Epithelial cell of esophagus (primary cell): ENCODE measurements at regions not wholly inside any gene's neighbourhood (a gene's known extent, or its start where the extent isn't known, plus 50 kb on each side); places are given as distances from the start of the nearest gene placed in this dataset.

Experiments used
- DNase-seq: peaks from one replicate; pipeline ENCODE4 v3.0.0; 2010; ENCODE audit warnings: low read depth
- H3K4me3 ChIP-seq: 2 replicates; pipeline ENCODE4 v1.5.1; 2011; ENCODE audit warnings: mild to moderate bottlenecking, low read length, control low read depth
- TF ChIP-seq, protein P1 (sequence below): IDR thresholded peaks from 2 replicates; pipeline ENCODE4 v1.5.1; 2011; ENCODE audit warnings: low read depth, mild to moderate bottlenecking, low read length, control low read depth, inconsistent platforms; ENCODE audit not compliant: insufficient read depth; ENCODE audit errors: missing control alignments

DNA sequence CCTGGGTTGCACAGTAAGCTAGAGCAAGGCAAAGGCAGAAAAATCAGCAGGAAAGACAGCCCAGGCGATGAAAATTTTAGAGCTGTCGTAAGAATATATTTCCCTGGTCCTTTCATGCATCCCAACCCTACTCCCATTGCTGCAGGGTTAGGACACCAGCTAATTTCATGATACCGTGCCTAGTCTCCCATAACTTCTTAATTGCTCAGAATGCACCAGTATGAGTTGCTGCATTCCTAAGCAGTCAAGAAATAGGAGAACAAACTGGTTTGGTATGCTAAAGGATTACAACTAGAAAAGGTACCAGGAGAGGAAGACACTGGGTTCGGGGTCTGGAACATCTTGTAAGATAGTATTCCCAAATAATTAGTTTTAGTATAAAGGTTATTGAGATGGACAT lies 269.4 kb upstream of the NRXN1 start:
- TF ChIP-seq, protein P1, sequence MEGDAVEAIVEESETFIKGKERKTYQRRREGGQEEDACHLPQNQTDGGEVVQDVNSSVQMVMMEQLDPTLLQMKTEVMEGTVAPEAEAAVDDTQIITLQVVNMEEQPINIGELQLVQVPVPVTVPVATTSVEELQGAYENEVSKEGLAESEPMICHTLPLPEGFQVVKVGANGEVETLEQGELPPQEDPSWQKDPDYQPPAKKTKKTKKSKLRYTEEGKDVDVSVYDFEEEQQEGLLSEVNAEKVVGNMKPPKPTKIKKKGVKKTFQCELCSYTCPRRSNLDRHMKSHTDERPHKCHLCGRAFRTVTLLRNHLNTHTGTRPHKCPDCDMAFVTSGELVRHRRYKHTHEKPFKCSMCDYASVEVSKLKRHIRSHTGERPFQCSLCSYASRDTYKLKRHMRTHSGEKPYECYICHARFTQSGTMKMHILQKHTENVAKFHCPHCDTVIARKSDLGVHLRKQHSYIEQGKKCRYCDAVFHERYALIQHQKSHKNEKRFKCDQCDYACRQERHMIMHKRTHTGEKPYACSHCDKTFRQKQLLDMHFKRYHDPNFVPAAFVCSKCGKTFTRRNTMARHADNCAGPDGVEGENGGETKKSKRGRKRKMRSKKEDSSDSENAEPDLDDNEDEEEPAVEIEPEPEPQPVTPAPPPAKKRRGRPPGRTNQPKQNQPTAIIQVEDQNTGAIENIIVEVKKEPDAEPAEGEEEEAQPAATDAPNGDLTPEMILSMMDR, result no peak
- no peak overlapping the region for H3K4me3 ChIP-seq
- peak; percentile 4 for DNase-seq

DNA sequence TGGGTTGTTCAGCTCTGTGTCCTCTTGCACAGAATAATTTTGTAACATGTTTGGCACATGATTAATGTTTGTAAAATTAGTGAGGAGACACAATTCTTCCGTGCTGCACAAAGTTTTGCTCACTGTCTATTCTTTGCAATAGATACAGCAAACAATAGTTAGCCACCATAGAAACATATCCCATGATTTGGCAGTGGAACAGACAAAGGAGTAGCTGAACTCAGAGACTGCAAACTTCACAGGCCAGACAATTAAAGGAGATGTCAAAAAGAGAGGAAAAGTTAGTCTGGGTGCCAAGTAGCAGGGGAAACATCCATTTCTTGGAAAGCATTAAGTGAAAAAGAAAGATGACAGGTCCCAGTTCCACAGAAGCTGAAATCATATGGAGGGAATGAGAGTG lies 267.4 kb upstream of the NRXN1 start:
- no peak for DNase-seq
- TF ChIP-seq, protein P1, result no peak

DNA sequence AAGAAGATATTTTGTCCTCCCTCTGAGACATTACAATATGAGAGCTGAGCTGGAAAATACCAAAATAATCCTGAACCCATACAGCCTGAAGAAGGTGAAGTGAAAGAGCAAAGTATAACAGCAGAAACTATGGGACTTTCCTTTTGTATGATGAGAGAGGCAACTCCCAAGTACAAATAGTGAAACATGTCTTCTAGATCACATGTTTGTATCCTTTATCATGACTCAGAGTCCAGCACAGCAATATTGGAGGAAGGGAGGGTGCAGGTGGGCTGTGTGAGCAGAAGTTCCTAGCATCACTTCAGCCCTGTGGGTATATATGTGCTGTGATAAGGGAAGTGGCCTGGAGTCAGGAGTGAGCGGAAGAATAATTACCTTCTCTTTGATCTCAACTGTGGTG lies 265.6 kb upstream of the NRXN1 start:
- peak; percentile 1 for DNase-seq
- TF ChIP-seq, protein P1, result no peak

More for the DNA sequence above, 267.4 kb upstream of the NRXN1 start:
- no peak overlapping the region for H3K4me3 ChIP-seq

DNA sequence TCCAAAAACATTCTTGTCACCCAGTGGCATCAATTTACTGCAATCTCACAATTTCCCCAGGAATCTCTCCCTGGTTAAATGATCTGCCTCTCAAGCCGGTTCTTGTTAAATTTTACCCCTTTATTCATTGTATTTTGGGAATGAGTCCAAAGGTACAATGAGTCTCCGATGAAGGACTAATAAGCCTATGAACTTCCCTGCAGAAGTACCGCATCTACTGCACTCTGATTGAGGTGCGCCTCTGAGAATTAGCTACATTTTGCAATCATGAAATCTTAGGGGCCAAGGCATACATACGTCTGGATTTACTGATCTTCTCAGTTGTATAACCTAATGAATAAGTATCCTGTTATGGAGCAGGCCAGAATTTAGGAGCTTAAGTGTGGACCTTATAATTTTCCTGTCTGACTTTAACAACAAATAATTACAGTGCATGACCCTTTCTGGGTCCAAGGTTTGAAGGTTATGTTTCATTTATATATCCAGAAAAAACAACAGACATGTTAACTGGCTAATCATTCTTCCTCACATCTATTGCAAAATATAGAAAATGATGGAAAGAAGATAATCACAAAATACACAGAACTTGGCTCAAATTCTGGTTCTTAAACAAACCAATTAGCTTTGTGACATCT lies 261.8 kb upstream of the NRXN1 start:
- H3K4me3 ChIP-seq, result no peak overlapping the region
- TF ChIP-seq, protein P1, result no peak
- DNase-seq, result no peak

More for the DNA sequence above, 265.6 kb upstream of the NRXN1 start:
- no peak overlapping the region for H3K4me3 ChIP-seq

DNA sequence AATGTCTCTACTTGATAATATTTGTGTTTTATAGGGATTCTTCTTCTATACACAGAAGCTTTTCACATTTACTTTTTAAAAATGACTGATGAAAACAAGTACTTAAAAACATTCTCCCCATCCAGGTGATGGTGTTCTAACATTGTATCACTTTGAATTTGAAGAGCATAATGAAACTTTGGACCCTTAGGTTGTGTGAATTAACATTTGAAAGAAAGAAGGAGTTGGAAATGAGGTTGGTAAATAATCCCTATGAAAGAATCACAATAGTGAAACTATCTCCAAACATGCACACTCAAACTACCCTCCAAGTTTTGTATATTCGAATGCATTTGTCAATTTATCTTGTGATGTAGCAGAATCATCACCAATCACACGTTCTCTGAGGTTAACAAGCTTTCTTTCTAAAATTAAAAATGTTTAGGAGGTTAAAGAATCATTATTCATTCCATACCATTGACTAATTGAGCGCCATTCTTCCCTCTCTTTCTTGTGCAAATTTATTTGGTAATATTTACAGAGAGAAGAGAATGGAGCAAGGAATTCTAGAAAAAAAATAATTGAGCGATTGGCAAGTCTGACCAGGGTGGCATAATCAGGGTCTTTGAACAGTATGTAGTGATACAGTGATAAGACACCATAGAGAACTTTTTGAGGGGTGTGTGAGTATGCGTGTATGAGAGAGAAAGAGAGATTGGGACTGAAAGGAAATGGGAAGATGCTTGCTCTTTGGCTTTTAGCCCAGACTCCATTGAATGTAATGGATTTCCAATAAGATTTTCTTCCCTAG lies 260.0 kb upstream of the NRXN1 start:
- TF ChIP-seq, protein P1, result no peak
- H3K4me3 ChIP-seq, result no peak overlapping the region
- no peak for DNase-seq

DNA sequence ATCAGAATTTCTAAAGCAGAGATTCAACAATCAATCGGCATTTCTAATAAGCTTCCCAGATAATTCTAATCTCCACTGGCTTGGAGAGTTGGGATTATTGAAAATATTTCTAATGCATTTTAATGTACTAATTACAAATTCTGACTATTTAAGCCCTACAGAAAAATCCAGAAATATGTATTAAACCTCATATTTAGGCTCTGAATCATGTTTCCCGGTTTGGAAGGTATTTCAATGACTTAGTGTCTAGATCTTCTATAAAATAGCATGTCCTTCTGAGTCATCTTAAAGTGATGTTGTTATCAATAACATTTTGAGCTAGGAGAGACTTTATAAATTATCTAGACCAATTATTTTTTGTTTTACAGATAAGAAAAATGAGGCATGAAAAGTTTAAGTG lies 258.8 kb upstream of the NRXN1 start:
- no peak overlapping the region for H3K4me3 ChIP-seq
- DNase-seq, result no peak
- TF ChIP-seq, protein P1, result no peak

DNA sequence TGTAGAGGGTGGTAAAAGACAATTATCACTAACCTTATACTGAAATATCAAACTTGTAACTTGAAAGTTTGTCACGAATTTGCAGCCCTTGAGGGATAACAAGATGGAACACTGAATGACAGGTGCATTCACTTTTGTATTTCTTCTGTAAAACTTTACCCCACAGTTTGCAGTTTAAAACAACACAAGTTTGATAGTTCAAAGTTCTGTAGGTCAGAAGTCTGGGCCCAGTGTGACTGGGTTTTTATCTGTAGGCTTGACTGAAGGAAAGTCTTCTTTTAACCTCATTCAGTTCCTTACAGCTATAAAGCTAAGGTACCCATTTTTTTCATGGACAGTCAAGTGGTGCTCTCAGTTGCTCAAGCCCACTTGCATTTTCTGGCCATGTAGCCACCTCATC lies 257.1 kb upstream of the NRXN1 start:
- H3K4me3 ChIP-seq, result no peak overlapping the region
- no peak for DNase-seq
- TF ChIP-seq, protein P1, result no peak
